ENCODE measurements at regions not wholly inside any gene's neighbourhood (a gene's known extent, or its start where the extent isn't known, plus 50 kb on each side); places are given as distances from the start of the nearest gene placed in this dataset.

DNA sequence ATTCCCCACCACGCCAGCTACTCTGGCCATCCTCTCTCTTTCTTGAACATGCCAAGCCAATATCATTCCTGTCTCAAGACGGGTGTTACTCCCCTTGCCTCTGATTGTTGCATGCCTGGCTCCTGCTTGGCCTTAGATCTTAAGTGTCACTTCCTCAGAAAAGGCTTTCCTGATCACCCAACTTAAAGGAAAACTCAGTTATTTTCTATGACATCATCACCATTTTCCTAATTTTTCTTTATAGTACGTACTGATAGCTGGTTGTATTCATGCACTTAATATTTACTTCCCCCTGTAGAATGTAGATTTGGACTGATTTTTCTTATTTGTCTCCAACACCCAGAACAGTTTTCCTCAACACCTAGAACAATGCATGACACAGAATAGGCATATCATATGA, 123.8 kb upstream of the TSPAN2 start:
- Histone ChIP-seq H3K4me3 (ENCODE audit: insufficient read depth, low read depth, low read length) (no peak overlapping the region), H3K27me3 (ENCODE audit: control insufficient read depth, insufficient read depth, low read length) (no peaks in the 10 kb centered on the region), H2BK5ac (ENCODE audit: low read depth, low read length, poor library complexity, severe bottlenecking) (no peak overlapping the region), H3K27ac (ENCODE audit: insufficient read depth, low read length) (no peak overlapping the region), H3K4me1 (ENCODE audit: control insufficient read depth, insufficient read depth, low read length) (peaks cover 2% of the 10 kb centered on the region; the same call in 1 of the 2 replicates), H3K9me1 (ENCODE audit: insufficient read depth, low read length) (no peaks in the 10 kb centered on the region), H3K56ac (ENCODE audit: extremely low read depth, insufficient read depth, low read length) (no peak overlapping the region), H4K91ac (ENCODE audit: insufficient read depth, low read depth, low read length) (no peak overlapping the region), H2BK20ac (ENCODE audit: low read depth, low read length) (no peak overlapping the region), H2BK15ac (ENCODE audit: low read depth, low read length) (no peak overlapping the region), H4K20me1 (ENCODE audit: insufficient read depth, low read length) (no peaks in the 10 kb centered on the region), H3K4ac (ENCODE audit: low read depth, low read length) (no peak overlapping the region), H3K18ac (ENCODE audit: low read depth, low read length) (no peak overlapping the region), H4K5ac (ENCODE audit: low read depth, low read length) (no peak overlapping the region), H2AK9ac (replicated peaks; ENCODE audit: low read depth, low read length, poor library complexity) (no peak overlapping the region), H3K23ac (ENCODE audit: low read depth, low read length) (no peak overlapping the region), H3K14ac (replicated peaks; ENCODE audit: low read depth, low read length) (no peak overlapping the region), H2AK5ac (ENCODE audit: low read depth, low read length) (no peak overlapping the region), H3K79me1 (ENCODE audit: low read depth in 1 of 2, low read length in 2 of 2) (no peaks in the 10 kb centered on the region), H3K9ac (ENCODE audit: low read depth, low read length) (no peak overlapping the region), H3K36me3 (ENCODE audit: control insufficient read depth, insufficient read depth, low read length) (no peaks in the 10 kb centered on the region), H4K8ac (ENCODE audit: low read depth in 2 of 2, low read length in 2 of 2) (no peak overlapping the region), H3K9me3 (ENCODE audit: control insufficient read depth, insufficient read depth, low read length) (no peaks in the 10 kb centered on the region), H2BK120ac (ENCODE audit: low read depth, low read length) (no peak overlapping the region), H3K4me2 (ENCODE audit: low read depth, low read length) (no peak overlapping the region), H2AFZ (replicated peaks; ENCODE audit: low read length, poor library complexity) (no peak overlapping the region)
- CTCF ChIA-PET, result no interaction called here
- in situ Hi-C loops (cut with MboI; ENCODE audit: low sequenced_read_pairs) (no loop called here), intact Hi-C loops (cut with micrococcal nuclease) (no loop called here), dilution Hi-C loops (cut with HindIII; ENCODE audit: low sequenced_read_pairs, unreplicated experiment) (no loop called here)
- POLR2A ChIA-PET (ENCODE audit: unreplicated experiment), result no interaction called here
- ATAC-seq (ENCODE audit: low read depth) (no peak), DNase-seq (no peak)
- no peak for TF ChIP-seq MAZ (IDR thresholded peaks at IDR 0.05; ENCODE audit: borderline replicate concordance, low read depth, low read length)
- TF ChIP-seq SMC3 (IDR thresholded peaks at IDR 0.05; ENCODE audit: low read depth, low read length), result no peak
- TF ChIP-seq MXI1 (IDR thresholded peaks at IDR 0.05; ENCODE audit: borderline replicate concordance, low read depth, low read length), result no peak
- TF ChIP-seq ELK1 (IDR thresholded peaks at IDR 0.05; ENCODE audit: borderline replicate concordance, low read depth, low read length), result no peak
- no peak for TF ChIP-seq CEBPB (IDR thresholded peaks at IDR 0.05; ENCODE audit: low read depth, low read length)
- no peak for TF ChIP-seq RAD21 (IDR thresholded peaks at IDR 0.05; ENCODE audit: low read length)
- no peak for TF ChIP-seq RFX5 (IDR thresholded peaks at IDR 0.05; ENCODE audit: low read depth, low read length)
- TF ChIP-seq RCOR1 (IDR thresholded peaks at IDR 0.05; ENCODE audit: insufficient replicate concordance, low read length), result no peak
- TF ChIP-seq FOS (IDR thresholded peaks at IDR 0.05; ENCODE audit: low read depth, low read length), result no peak
- TF ChIP-seq, protein P1, sequence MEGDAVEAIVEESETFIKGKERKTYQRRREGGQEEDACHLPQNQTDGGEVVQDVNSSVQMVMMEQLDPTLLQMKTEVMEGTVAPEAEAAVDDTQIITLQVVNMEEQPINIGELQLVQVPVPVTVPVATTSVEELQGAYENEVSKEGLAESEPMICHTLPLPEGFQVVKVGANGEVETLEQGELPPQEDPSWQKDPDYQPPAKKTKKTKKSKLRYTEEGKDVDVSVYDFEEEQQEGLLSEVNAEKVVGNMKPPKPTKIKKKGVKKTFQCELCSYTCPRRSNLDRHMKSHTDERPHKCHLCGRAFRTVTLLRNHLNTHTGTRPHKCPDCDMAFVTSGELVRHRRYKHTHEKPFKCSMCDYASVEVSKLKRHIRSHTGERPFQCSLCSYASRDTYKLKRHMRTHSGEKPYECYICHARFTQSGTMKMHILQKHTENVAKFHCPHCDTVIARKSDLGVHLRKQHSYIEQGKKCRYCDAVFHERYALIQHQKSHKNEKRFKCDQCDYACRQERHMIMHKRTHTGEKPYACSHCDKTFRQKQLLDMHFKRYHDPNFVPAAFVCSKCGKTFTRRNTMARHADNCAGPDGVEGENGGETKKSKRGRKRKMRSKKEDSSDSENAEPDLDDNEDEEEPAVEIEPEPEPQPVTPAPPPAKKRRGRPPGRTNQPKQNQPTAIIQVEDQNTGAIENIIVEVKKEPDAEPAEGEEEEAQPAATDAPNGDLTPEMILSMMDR (conservative IDR thresholded peaks at IDR 0.05; ENCODE audit: low read depth, low read length), result no peak
- TF ChIP-seq POLR2A (IDR thresholded peaks at IDR 0.05; ENCODE audit: low read depth, low read length), result no peak
- no peak for TF ChIP-seq CHD1 (IDR thresholded peaks at IDR 0.05; ENCODE audit: low read depth, low read length)
- no peak for TF ChIP-seq NFE2L2 (IDR thresholded peaks at IDR 0.05; ENCODE audit: low read depth, low read length)
- TF ChIP-seq, protein P2, sequence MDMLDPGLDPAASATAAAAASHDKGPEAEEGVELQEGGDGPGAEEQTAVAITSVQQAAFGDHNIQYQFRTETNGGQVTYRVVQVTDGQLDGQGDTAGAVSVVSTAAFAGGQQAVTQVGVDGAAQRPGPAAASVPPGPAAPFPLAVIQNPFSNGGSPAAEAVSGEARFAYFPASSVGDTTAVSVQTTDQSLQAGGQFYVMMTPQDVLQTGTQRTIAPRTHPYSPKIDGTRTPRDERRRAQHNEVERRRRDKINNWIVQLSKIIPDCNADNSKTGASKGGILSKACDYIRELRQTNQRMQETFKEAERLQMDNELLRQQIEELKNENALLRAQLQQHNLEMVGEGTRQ (IDR thresholded peaks at IDR 0.05; ENCODE audit: low read depth, low read length), result no peak
- no peak for TF ChIP-seq BHLHE40 (IDR thresholded peaks at IDR 0.05; ENCODE audit: low read depth, low read length)
- no peak for TF ChIP-seq MAFK (IDR thresholded peaks at IDR 0.05; ENCODE audit: low read depth, low read length)
- WGBS, 2 experiments (ENCODE audit: extremely low coverage in 2 of 2, insufficient read length in 1 of 2), result 78% methylated on average over 2 of the region's 3 CpGs; no CpG with 5 or more reads in 1 of the 2 experiments
- BruUV-seq (replicated peaks), result no TSS peak
